Endothelial cell (in vitro differentiated cells): ENCODE measurements at regions not wholly inside any gene's neighbourhood (a gene's known extent, or its start where the extent isn't known, plus 50 kb on each side); places are given as distances from the start of the nearest gene placed in this dataset.

Experiments used
- DNase-seq: peaks from one replicate; pipeline ENCODE4 v3.0.0; 2021; ENCODE audit warnings: low spot score
- H3K27ac Mint-ChIP-seq: one replicate; pipeline ENCODE4 v1.8.0; 2021; ENCODE audit warnings: mixed read lengths, inconsistent platforms; ENCODE audit not compliant: unreplicated experiment
- H3K27me3 Mint-ChIP-seq: one replicate; pipeline ENCODE4 v1.8.0; 2021; ENCODE audit warnings: mild to moderate bottlenecking, moderate library complexity, mixed read lengths, inconsistent platforms; ENCODE audit not compliant: unreplicated experiment
- H3K36me3 Mint-ChIP-seq: one replicate; pipeline ENCODE4 v1.8.0; 2021; ENCODE audit warnings: mild to moderate bottlenecking, low read depth, mixed read lengths, inconsistent platforms; ENCODE audit not compliant: unreplicated experiment
- H3K4me1 Mint-ChIP-seq: one replicate; pipeline ENCODE4 v1.8.0; 2021; ENCODE audit warnings: mild to moderate bottlenecking, mixed read lengths, inconsistent platforms; ENCODE audit not compliant: unreplicated experiment
- H3K4me3 Mint-ChIP-seq: one replicate; pipeline ENCODE4 v1.8.0; 2021; ENCODE audit warnings: mild to moderate bottlenecking, mixed read lengths, inconsistent platforms; ENCODE audit not compliant: unreplicated experiment
- H3K9me3 Mint-ChIP-seq: one replicate; pipeline ENCODE4 v1.8.0; 2021; ENCODE audit warnings: mixed read lengths, inconsistent platforms; ENCODE audit not compliant: unreplicated experiment
- CTCF ChIP-seq: fragments of 200-600 bp; sonication (generic); IDR thresholded peaks from one replicate; pipeline ENCODE4 v1.5.0; 2021; ENCODE audit warnings: antibody characterized with exemption; ENCODE audit not compliant: unreplicated experiment

GRCh38 chr15:31586841-31587240, 260.2 kb downstream of the KLF13 start:
- no peak overlapping the region for H3K27ac Mint-ChIP-seq

GRCh38 chr15:31587583-31587982, 260.9 kb downstream of the KLF13 start:
- H3K27ac Mint-ChIP-seq: no peak overlapping the region
- no peak for TF ChIP-seq CTCF
- no peak overlapping the region for H3K4me3 Mint-ChIP-seq
- no peak for DNase-seq
- H3K27me3 Mint-ChIP-seq: peaks cover 4% of the 10 kb centered on the region
- peaks cover 6% of the 10 kb centered on the region for H3K4me1 Mint-ChIP-seq
- H3K36me3 Mint-ChIP-seq: peaks cover 4% of the 10 kb centered on the region
- H3K9me3 Mint-ChIP-seq: no peaks in the 10 kb centered on the region

More at GRCh38 chr15:31586841-31587240, 260.2 kb downstream of the KLF13 start:
- no peak overlapping the region for H3K4me3 Mint-ChIP-seq
- H3K27me3 Mint-ChIP-seq: peaks cover 4% of the 10 kb centered on the region
- H3K9me3 Mint-ChIP-seq: no peaks in the 10 kb centered on the region
- peaks cover 6% of the 10 kb centered on the region for H3K4me1 Mint-ChIP-seq
- TF ChIP-seq CTCF: no peak
- DNase-seq: no peak
- peaks cover 11% of the 10 kb centered on the region for H3K36me3 Mint-ChIP-seq

- DNase-seq: no peak
- Mint-ChIP-seq H3K4me3 (no peak overlapping the region), H3K4me1 (peaks cover 6% of the 10 kb centered on the region), H3K9me3 (no peaks in the 10 kb centered on the region), H3K36me3 (no peaks in the 10 kb centered on the region), H3K27me3 (peaks cover 4% of the 10 kb centered on the region), H3K27ac (no peak overlapping the region)
- no peak for TF ChIP-seq CTCF
Measured at GRCh38 chr15:31590609-31591008, 264.0 kb downstream of the KLF13 start.

- Mint-ChIP-seq H3K4me1 (peaks cover 6% of the 10 kb centered on the region), H3K27ac (no peak overlapping the region), H3K4me3 (no peak overlapping the region), H3K36me3 (no peaks in the 10 kb centered on the region), H3K27me3 (peaks cover 2% of the 10 kb centered on the region), H3K9me3 (no peaks in the 10 kb centered on the region)
- DNase-seq: no peak
- TF ChIP-seq CTCF: no peak
Measured at GRCh38 chr15:31591908-31592307, 265.3 kb downstream of the KLF13 start.

GRCh38 chr15:31597466-31597865, 270.8 kb downstream of the KLF13 start:
- Mint-ChIP-seq H3K4me1 (no peaks in the 10 kb centered on the region), H3K27ac (no peak overlapping the region), H3K9me3 (no peaks in the 10 kb centered on the region), H3K36me3 (no peaks in the 10 kb centered on the region), H3K27me3 (peaks cover 2% of the 10 kb centered on the region), H3K4me3 (no peak overlapping the region)
- no peak for DNase-seq
- TF ChIP-seq CTCF: no peak
